Suprapubic skin (tissue), 3 donors: ENCODE measurements at regions not wholly inside any gene's neighbourhood (a gene's known extent, or its start where the extent isn't known, plus 50 kb on each side); places are given as distances from the start of the nearest gene placed in this dataset.

Experiments
- EP300 ChIP-seq: sonication (generic); formaldehyde crosslinking; IDR thresholded peaks from one replicate; pipeline ENCODE4 v1.6.1; 2017; ENCODE audit warnings: antibody characterized with exemption
- TF ChIP-seq, protein P1 (sequence below), 2 donors: fragments of 200-600 bp in 1 of 2; fragments of 450-650 bp in 1 of 2; sonication (generic) in 1 of 2; IDR thresholded peaks; one replicate each; pipeline ENCODE4 v1.5.1; 2016 to 2019; ENCODE audit warnings: antibody characterized with exemption in 2 of 2, mild to moderate bottlenecking in 1 of 2, moderate library complexity in 1 of 2

DNA sequence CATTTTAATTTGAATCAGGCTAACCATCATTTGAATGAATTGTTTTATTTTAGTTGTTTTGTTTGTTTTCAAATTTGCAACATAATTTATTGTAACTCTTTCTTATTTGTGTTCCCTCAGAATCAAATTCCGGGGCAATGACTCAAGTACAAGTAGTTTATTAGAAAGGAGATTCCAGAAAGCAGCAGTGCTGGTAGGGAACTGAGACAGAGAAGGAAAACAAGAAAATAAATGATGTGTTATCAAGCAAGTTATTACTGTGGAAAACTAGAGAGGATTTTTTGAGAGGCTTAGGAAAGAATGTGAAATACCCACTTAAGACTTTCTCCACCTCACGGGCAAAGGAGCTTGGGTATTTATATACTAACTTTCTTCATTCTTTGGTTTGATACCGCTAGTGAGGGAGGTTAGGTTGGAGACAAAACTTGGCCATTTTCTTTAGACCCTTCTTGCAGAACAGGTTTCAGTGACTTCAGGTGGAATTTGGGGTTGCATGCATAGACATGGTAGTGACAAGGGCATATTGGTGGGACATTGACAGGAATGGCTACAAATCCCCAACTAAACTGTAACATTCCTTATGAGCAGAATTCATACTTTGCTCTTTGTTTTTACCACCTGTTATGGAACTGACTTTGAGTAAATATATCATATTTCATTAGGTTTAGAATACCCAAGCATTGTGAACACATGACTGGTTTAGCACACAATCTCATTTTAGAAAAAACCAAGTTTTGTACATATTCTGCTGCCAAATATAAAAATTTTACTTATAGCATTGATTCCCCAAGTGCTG is 254.3 kb downstream of the ZBBX start:
- TF ChIP-seq, protein P1, sequence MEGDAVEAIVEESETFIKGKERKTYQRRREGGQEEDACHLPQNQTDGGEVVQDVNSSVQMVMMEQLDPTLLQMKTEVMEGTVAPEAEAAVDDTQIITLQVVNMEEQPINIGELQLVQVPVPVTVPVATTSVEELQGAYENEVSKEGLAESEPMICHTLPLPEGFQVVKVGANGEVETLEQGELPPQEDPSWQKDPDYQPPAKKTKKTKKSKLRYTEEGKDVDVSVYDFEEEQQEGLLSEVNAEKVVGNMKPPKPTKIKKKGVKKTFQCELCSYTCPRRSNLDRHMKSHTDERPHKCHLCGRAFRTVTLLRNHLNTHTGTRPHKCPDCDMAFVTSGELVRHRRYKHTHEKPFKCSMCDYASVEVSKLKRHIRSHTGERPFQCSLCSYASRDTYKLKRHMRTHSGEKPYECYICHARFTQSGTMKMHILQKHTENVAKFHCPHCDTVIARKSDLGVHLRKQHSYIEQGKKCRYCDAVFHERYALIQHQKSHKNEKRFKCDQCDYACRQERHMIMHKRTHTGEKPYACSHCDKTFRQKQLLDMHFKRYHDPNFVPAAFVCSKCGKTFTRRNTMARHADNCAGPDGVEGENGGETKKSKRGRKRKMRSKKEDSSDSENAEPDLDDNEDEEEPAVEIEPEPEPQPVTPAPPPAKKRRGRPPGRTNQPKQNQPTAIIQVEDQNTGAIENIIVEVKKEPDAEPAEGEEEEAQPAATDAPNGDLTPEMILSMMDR (IDR thresholded peaks at IDR 0.05), result no peak
- no peak for TF ChIP-seq EP300
